ENCODE measurements at regions not wholly inside any gene's neighbourhood (a gene's known extent, or its start where the extent isn't known, plus 50 kb on each side); places are given as distances from the start of the nearest gene placed in this dataset.

GRCh38 chr7:84384417-84384816 is 189.8 kb upstream of the SEMA3A start:
- no peak for TF ChIP-seq CTCF (conservative IDR thresholded peaks at IDR 0.05; ENCODE audit: low read length)
- no peak overlapping the region for H3K4me2 ChIP-seq (ENCODE audit: low read depth, low read length, poor library complexity, severe bottlenecking)

GRCh38 chr7:84379446-84379845 is 184.9 kb upstream of the SEMA3A start:
- Histone ChIP-seq H2AFZ (ENCODE audit: low read length) (no peak overlapping the region), H3K4me3 (ENCODE audit: low read length, poor library complexity, severe bottlenecking) (no peak overlapping the region), H3K9ac (ENCODE audit: low read depth, low read length, poor library complexity, severe bottlenecking) (no peak overlapping the region), H3K27me3 (ENCODE audit: insufficient read depth, low read length, poor library complexity, severe bottlenecking) (no peaks in the 10 kb centered on the region), H3K79me2 (ENCODE audit: insufficient read depth, low read length) (no peaks in the 10 kb centered on the region), H3K4me1 (ENCODE audit: insufficient read depth, low read length, poor library complexity, severe bottlenecking) (no peaks in the 10 kb centered on the region), H3K9me2 (replicated peaks; ENCODE audit: low read depth, low read length) (no peaks in the 10 kb centered on the region), H3F3A (ENCODE audit: low read depth) (no peaks in the 10 kb centered on the region), H3K4me2 (ENCODE audit: low read depth, low read length, poor library complexity, severe bottlenecking) (no peak overlapping the region), H3K36me3 (ENCODE audit: insufficient read depth, low read length) (no peaks in the 10 kb centered on the region), H4K20me1 (ENCODE audit: insufficient read depth, low read length, poor library complexity, severe bottlenecking) (no peaks in the 10 kb centered on the region), H3K9me3 (ENCODE audit: insufficient read depth, low read depth, low read length) (no peaks in the 10 kb centered on the region)
- TF ChIP-seq EZH2phosphoT487 (IDR thresholded peaks at IDR 0.05; ENCODE audit: borderline replicate concordance) (no peak), CTCF (conservative IDR thresholded peaks at IDR 0.05; ENCODE audit: low read length) (no peak)

More at GRCh38 chr7:84384417-84384816, 189.8 kb upstream of the SEMA3A start:
- Histone ChIP-seq H4K20me1 (ENCODE audit: insufficient read depth, low read length, poor library complexity, severe bottlenecking) (no peaks in the 10 kb centered on the region), H3K9me2 (replicated peaks; ENCODE audit: low read depth, low read length) (no peaks in the 10 kb centered on the region), H2AFZ (ENCODE audit: low read length) (no peak overlapping the region), H3K9me3 (ENCODE audit: insufficient read depth, low read depth, low read length) (no peaks in the 10 kb centered on the region), H3K4me3 (ENCODE audit: low read length, poor library complexity, severe bottlenecking) (no peak overlapping the region), H3K79me2 (ENCODE audit: insufficient read depth, low read length) (no peaks in the 10 kb centered on the region), H3K27me3 (ENCODE audit: insufficient read depth, low read length, poor library complexity, severe bottlenecking) (no peaks in the 10 kb centered on the region), H3F3A (ENCODE audit: low read depth) (no peaks in the 10 kb centered on the region), H3K36me3 (ENCODE audit: insufficient read depth, low read length) (no peaks in the 10 kb centered on the region), H3K4me1 (ENCODE audit: insufficient read depth, low read length, poor library complexity, severe bottlenecking) (no peaks in the 10 kb centered on the region), H3K9ac (ENCODE audit: low read depth, low read length, poor library complexity, severe bottlenecking) (no peak overlapping the region)

- H3K4me1 ChIP-seq (ENCODE audit: insufficient read depth, low read length, poor library complexity, severe bottlenecking), result no peaks in the 10 kb centered on the region
- H3K9ac ChIP-seq (ENCODE audit: low read depth, low read length, poor library complexity, severe bottlenecking), result no peak overlapping the region
- H3K27me3 ChIP-seq (ENCODE audit: insufficient read depth, low read length, poor library complexity, severe bottlenecking), result no peaks in the 10 kb centered on the region
- no peaks in the 10 kb centered on the region for H3K36me3 ChIP-seq (ENCODE audit: insufficient read depth, low read length)
- H4K20me1 ChIP-seq (ENCODE audit: insufficient read depth, low read length, poor library complexity, severe bottlenecking), result no peaks in the 10 kb centered on the region
- no peak overlapping the region for H2AFZ ChIP-seq (ENCODE audit: low read length)
- no peak overlapping the region for H3K4me3 ChIP-seq (ENCODE audit: low read length, poor library complexity, severe bottlenecking)
- H3F3A ChIP-seq (ENCODE audit: low read depth), result no peaks in the 10 kb centered on the region
- TF ChIP-seq CTCF (conservative IDR thresholded peaks at IDR 0.05; ENCODE audit: low read length), result no peak
- H3K79me2 ChIP-seq (ENCODE audit: insufficient read depth, low read length), result no peaks in the 10 kb centered on the region
- H3K9me3 ChIP-seq (ENCODE audit: insufficient read depth, low read depth, low read length), result no peaks in the 10 kb centered on the region
- H3K9me2 ChIP-seq (replicated peaks; ENCODE audit: low read depth, low read length), result no peaks in the 10 kb centered on the region
- H3K4me2 ChIP-seq (ENCODE audit: low read depth, low read length, poor library complexity, severe bottlenecking), result no peak overlapping the region
These were observed 178.1 kb upstream of the SEMA3A start for GRCh38 chr7:84372712-84373111.

All from Loucy (cell line).